ENCODE measurements at regions not wholly inside any gene's neighbourhood (a gene's known extent, or its start where the extent isn't known, plus 50 kb on each side); places are given as distances from the start of the nearest gene placed in this dataset.
"Not testable (repeated sequence)": the region's sequence is repeated elsewhere in the genome, so short reads cannot be mapped to it uniquely, and the experiment has no call there.

GRCh38 chr16:29172098-29172724 is 187.4 kb downstream of the LAT start:
- intact Hi-C loops (cut with DNase I); DNase-seq: not testable (repeated sequence)

- DNase-seq; intact Hi-C loops (cut with DNase I): not testable (repeated sequence)
These were observed 186.4 kb downstream of the LAT start for GRCh38 chr16:29171296-29171695.

- DNase-seq; intact Hi-C loops (cut with DNase I): not testable (repeated sequence)
These were observed 185.7 kb downstream of the LAT start for GRCh38 chr16:29170393-29171119.

- intact Hi-C loops (cut with DNase I) = not testable (repeated sequence)
- peak in 2 of 42 donors; percentile 19 to 30 for DNase-seq
These were observed 184.6 kb downstream of the LAT start for GRCh38 chr16:29169295-29169994.

- DNase-seq; intact Hi-C loops (cut with DNase I): not testable (repeated sequence)
These were observed 183.8 kb downstream of the LAT start for GRCh38 chr16:29168515-29169259.

GRCh38 chr16:29164442-29165089 is 179.7 kb downstream of the LAT start:
- intact Hi-C loops (cut with DNase I); DNase-seq: not testable (repeated sequence)

- DNase-seq; intact Hi-C loops (cut with DNase I): not testable (repeated sequence)
These were observed 175.3 kb downstream of the LAT start for GRCh38 chr16:29160171-29160570.

GRCh38 chr16:29159603-29160002 is 174.8 kb downstream of the LAT start:
- intact Hi-C loops (cut with DNase I); DNase-seq: not testable (repeated sequence)

DNA sequence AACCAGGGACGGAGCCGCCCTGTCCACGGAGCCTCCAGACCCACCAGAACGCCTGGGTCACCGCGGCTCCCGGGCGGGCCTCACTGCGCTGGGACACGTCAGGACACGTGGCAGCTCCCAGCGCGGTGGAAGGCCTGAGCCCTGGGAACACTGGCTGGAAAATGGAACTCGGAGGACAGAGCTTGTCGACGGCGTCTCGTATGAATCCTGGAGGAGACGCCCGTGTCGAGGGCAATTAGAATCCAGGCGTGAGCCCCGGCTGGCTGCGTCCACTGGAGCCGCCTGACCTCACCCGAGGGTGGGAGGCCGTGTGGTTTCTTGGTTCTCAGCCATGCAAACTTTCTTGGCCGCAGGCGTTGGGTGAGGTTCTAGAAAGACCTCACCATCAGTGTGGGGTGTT is 173.9 kb downstream of the LAT start:
- intact Hi-C loops (cut with DNase I) = no loop called here
- no peak for DNase-seq

DNA sequence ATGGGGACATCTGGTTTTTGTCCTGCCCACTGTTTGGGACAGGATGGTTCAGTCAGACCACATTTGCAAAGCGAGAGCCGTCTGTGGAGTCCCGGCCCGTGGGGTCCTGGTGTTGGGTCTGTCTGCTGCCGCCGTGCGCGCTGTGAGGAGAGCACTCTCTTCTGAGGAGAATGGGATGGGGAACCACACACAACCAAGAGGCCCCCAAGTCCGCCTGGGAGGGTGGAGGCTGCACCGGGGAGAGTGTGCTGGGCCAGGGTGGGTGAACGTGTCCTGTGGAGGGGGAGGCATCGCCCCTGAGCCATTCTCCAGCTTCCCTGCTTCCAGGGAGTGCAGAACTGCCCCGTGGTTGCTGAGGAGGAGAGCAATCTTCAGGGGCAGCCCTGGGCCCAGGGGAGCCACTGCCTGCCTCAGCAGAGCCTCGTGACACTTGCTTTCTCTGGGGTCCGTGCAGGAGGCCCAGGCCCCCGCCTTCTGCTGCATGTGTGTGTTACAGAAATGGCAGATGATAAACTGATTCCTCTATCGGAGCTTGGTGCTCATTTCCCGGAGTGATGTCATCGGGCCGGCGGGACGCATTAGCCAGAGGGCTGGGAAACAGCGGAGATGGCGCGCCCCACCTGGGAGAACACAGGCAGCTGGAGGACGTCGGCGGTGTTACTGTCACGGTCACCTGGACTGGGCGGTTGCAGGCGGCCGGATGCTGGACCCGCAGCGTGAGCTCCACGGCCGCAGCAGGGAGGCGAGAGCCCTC is 173.4 kb downstream of the LAT start:
- intact Hi-C loops (cut with DNase I); DNase-seq: not testable (repeated sequence)

GRCh38 chr16:29157051-29157923 is 172.4 kb downstream of the LAT start:
- DNase-seq; intact Hi-C loops (cut with DNase I): not testable (repeated sequence)

GRCh38 chr16:29156511-29156910 is 171.7 kb downstream of the LAT start:
- intact Hi-C loops (cut with DNase I) = no loop called here
- no peak for DNase-seq

DNA sequence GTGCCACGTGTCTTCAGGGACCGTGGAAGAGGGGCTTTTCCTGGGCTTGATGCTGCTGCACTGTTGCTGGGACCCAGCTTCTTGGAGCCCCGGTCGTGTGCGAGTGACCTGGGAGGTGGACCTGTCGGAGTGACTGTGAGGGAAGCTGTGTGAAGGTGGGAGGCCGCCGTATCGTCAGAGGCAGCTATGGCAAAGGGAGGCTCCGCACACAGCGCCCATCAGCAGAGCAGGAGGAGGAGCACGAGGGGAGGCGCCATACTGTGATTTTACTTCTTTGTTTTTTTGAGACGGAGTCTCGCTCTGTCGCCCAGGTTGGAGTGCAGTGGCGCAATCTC is 171.0 kb downstream of the LAT start:
- intact Hi-C loops (cut with DNase I); DNase-seq: not testable (repeated sequence)

GRCh38 chr16:29155131-29155865 is 170.4 kb downstream of the LAT start:
- intact Hi-C loops (cut with DNase I); DNase-seq: not testable (repeated sequence)

GRCh38 chr16:29154676-29155121 is 169.8 kb downstream of the LAT start:
- intact Hi-C loops (cut with DNase I) = no loop called here

DNA sequence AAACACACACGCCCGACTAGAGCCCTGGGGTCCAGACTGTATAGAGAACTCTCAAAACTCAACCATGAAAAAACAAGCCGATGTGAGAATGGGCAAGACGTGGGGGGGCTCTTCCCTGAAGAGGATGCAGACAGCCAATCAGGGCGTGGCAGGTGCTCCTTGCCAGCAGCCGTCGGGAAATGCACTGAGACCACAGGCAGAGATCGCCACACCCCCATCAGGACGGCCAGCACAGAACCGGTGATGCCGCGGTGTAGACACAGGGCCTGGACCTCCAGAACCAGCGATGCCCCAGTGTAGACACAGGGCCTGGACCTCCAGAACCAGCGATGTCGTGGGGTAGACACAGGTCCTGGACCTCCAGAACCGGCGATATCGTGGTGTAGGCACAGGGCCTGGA is 169.2 kb downstream of the LAT start:
- no peak for DNase-seq
- intact Hi-C loops (cut with DNase I) = no loop called here

More at GRCh38 chr16:29154676-29155121, 169.8 kb downstream of the LAT start:
- DNase-seq = no peak

Measured in head of caudate nucleus (tissue), 42 donors.